ENCODE measurements at regions not wholly inside any gene's neighbourhood (a gene's known extent, or its start where the extent isn't known, plus 50 kb on each side); places are given as distances from the start of the nearest gene placed in this dataset.
A peak's percentile ranks its signal among the peaks of the same experiment; 100 is the strongest.

- no peak for DNase-seq
These were observed 93.0 kb downstream of the PPP1R3A start for GRCh38 chr7:113825832-113826231.

- no peak for DNase-seq
These were observed 94.5 kb downstream of the PPP1R3A start for GRCh38 chr7:113824117-113824823.

GRCh38 chr7:113819474-113819873 is 99.3 kb downstream of the PPP1R3A start:
- no peak for DNase-seq

GRCh38 chr7:113816639-113817038 is 102.2 kb downstream of the PPP1R3A start:
- DNase-seq: no peak

- DNase-seq: no peak
These were observed 105.3 kb downstream of the PPP1R3A start for GRCh38 chr7:113813471-113813870.

- no peak for DNase-seq
These were observed 106.1 kb downstream of the PPP1R3A start for GRCh38 chr7:113812591-113813255.

GRCh38 chr7:113810080-113810744 is 108.6 kb downstream of the PPP1R3A start:
- peak in 1 of 2 experiments; percentile 13 for DNase-seq

- no peak for DNase-seq
These were observed 109.2 kb downstream of the PPP1R3A start for GRCh38 chr7:113809581-113809980.

- DNase-seq: no peak
These were observed 112.0 kb downstream of the PPP1R3A start for GRCh38 chr7:113806633-113807327.

- no peak for DNase-seq
These were observed 112.8 kb downstream of the PPP1R3A start for GRCh38 chr7:113805976-113806375.

- no peak for DNase-seq
These were observed 114.2 kb downstream of the PPP1R3A start for GRCh38 chr7:113804475-113805095.

GRCh38 chr7:113801751-113802150 is 117.1 kb downstream of the PPP1R3A start:
- no peak for DNase-seq

- no peak for DNase-seq
These were observed 118.0 kb downstream of the PPP1R3A start for GRCh38 chr7:113800826-113801225.

- DNase-seq: no peak
These were observed 118.9 kb downstream of the PPP1R3A start for GRCh38 chr7:113799896-113800295.

GRCh38 chr7:113797420-113798010 is 121.3 kb downstream of the PPP1R3A start:
- DNase-seq: no peak

- peak; percentile 89 to 93 for DNase-seq
These were observed 122.3 kb downstream of the PPP1R3A start for GRCh38 chr7:113796557-113796956.

GRCh38 chr7:113794573-113794972 is 124.2 kb downstream of the PPP1R3A start:
- DNase-seq: no peak

GRCh38 chr7:113793171-113793570 is 125.6 kb downstream of the PPP1R3A start:
- no peak for DNase-seq

GRCh38 chr7:113790025-113790424 is 128.8 kb downstream of the PPP1R3A start:
- no peak for DNase-seq

GRCh38 chr7:113787106-113787505 is 131.7 kb downstream of the PPP1R3A start:
- DNase-seq: no peak

GRCh38 chr7:113784956-113785355 is 133.9 kb downstream of the PPP1R3A start:
- DNase-seq: no peak

- peak; percentile 11 to 23 for DNase-seq
These were observed 134.5 kb downstream of the PPP1R3A start for GRCh38 chr7:113784316-113784715.
